HG02852 (cell line): ENCODE measurements at regions not wholly inside any gene's neighbourhood (a gene's known extent, or its start where the extent isn't known, plus 50 kb on each side); places are given as distances from the start of the nearest gene placed in this dataset.
A peak's percentile ranks its signal among the peaks of the same experiment; 100 is the strongest.

Experiments
- ATAC-seq: cut with Tn5 transposase; IDR thresholded peaks from one replicate; pipeline ENCODE4 v1.9.1; 2021; ENCODE audit warnings: mild to moderate bottlenecking, moderate library complexity; ENCODE audit not compliant: unreplicated experiment

DNA sequence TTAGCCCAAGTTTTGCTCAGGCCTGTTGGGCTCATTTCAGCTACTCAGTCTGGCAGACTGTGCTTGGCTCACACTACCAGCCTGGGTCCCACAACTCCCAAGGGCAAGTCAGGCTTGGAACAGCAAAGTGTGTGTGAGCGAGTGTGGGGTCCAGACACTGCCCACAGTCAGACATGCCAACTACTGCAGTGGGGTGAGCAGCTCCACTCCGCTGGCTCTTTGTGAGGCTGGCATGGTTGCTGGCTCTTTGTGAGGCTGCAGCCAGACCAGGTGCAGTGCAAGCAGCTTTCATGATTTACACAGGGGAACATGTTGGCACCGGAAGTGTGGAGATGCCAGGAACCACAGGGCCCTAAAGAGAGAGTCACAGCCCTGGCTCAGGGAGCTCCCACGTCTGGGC lies 606.7 kb upstream of the FAM174A start:
- no peak for ATAC-seq

DNA sequence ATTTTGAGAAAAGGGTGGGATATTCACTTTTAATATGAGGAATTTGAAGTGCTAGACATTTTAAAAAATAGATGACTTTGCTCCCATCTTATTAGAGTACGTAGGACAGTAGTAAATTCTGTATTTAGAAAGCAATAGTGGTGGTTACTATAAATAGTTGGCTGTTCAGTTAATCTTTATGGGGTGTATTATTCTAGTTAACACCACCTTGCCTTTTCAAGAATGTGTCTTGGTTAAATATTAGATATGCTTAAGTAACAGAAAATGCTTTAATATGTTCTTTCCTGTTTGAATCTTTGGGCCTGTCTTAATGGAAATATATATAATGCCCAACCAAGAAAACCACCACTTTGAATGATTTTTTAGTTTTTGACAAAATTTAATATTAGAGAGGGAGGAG lies 608.7 kb upstream of the FAM174A start:
- no peak for ATAC-seq

DNA sequence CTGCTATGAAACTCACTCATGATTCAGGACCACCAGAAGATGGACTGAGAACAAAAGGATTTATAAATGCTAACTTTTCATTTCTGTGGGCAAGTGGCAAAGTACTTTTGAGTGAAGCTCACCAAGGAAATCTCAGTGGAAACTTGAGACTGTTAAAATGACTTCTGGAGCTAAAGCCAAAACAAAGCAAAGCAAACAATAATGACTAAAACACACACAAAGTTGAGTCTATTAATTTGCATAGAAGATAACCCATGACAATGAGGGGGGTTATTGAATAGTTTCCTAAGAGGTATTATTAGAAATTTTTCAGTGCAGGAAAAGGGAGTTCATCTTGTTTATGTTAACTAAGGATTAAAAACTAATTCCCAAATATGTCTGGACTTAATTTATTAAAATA lies 612.8 kb upstream of the FAM174A start:
- no peak for ATAC-seq

DNA sequence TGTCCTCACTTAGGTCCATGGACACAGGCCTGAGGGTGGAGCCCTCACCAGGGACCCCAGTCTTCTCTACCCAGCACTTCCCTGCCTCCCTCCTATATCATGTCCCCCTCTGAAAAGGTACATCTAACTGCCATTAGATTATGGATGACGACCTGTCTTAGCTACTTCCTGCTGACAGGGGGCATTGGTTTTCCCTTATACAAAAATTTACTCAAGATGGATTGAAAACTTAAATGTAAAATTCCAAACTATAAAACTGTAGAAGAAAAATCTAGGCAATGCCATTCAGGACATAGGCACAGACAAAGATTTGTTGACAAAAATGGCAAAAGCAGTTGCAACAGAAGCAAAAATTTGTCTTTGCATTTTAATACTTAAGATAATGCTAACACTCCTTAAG lies 623.2 kb upstream of the FAM174A start:
- no peak for ATAC-seq

DNA sequence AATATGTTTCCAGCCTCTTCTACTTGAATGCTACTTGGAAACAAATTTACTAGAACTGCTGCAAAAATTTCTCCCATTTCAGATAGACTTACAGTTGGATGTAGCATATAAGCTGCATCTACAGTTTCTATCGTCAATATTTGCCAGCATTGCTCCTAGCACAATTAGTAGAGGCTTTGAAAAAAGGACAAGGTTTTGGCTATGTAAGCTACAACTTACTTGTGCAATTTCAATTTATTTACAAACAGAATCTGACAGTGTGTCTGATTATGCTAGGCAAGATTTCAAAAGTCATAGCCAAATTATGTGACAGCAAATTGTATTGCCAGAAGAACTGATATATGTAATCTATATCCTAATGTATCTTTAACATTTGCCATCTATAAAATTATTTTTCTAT lies 628.4 kb upstream of the FAM174A start:
- ATAC-seq, result no peak

DNA sequence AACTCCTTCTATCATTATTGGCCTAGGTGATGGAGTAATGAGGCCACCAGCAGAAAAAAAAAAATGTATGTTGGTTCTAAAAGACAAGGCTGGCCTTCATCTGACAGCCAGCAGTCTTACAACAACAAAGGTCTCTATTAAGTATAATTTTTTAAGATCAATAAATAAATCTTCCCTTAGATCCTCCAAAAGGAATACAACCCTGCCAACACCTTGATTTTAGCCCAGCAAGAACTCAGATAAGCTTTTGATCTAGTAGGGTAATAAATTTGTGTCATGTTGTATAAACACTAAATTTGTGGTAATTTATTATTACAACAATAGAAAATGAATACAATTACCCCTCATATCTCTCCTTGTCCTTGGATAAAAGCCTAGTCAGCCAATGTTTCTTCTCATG lies 633.2 kb upstream of the FAM174A start:
- no peak for ATAC-seq

DNA sequence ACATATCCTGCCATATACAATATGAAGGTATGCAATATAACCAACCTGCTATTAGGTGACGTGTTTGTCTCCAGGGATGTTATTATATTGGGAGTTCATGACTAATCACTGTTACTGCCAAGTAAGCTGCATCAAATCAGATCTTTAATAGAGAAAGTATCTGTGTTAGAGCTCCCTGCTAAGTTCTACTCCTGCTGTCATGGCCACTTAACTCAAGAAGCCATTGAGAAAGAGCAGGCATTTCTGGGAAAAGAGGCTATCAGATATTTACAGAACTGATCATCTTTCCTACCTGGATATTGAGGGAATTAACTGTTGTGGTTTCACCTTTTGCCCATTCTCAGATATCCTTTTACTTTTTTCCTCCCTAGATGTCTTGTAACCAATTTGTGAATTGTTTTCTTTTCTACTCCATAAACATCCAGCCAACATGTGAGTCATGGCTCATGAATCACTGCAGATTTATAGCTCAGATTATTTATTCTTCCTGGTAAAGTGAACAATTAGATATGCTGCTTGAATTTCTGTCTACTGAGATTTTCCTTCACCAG lies 634.8 kb upstream of the FAM174A start:
- ATAC-seq, result no peak

DNA sequence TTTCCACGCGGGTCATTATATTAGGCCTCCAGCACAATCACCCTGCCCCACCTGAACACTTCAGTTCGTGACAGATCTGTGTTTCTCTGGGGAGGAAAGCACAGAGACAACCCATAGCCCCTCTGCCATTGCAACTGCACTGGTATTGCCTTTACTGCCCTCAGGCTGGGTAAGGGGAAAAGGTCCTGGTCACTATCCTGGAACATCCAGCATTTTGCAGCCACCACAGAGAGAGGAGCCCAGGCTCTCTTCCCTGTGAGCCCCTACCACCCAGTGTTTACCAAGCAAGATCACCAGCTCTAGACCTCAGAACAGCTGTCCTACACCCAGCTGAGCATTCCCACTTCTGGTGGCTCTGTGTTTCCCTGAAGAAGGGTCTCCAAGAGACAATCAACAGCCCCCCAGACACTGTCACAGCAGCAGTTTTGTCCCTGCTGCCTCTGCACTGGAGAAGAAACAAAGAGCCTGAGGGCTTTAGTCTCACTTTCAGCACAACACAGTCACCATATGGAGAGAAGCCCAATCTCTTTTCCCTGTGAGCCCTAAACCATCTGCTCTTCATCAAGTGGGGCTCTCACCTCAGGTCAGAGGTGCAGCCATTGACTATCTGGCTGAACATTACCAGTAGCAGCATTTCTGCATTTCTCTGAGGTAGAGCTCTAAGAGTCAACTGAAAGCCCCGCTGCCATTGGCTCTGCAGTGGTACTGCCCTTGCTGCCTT lies 655.2 kb upstream of the FAM174A start:
- ATAC-seq, result no peak

DNA sequence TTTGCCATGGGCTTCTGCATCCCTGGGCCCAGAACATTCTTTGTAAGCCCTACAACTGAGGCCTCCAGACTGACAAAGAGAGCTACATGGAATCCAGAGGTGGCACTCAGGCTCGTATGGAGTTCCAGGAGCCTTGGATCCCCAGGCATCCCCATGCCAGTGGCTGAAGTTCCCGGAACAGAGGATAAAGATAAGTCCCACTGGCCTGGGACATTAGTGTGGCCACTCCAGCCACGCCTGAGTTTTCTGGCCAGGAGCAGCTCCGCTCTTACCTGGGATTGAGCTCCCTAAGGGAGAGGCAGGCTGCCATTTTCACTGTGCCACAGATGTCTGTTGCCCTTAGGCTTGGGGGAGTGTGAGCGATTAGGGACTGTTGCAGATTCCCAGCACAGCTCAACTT lies 656.3 kb upstream of the FAM174A start:
- ATAC-seq, result no peak

DNA sequence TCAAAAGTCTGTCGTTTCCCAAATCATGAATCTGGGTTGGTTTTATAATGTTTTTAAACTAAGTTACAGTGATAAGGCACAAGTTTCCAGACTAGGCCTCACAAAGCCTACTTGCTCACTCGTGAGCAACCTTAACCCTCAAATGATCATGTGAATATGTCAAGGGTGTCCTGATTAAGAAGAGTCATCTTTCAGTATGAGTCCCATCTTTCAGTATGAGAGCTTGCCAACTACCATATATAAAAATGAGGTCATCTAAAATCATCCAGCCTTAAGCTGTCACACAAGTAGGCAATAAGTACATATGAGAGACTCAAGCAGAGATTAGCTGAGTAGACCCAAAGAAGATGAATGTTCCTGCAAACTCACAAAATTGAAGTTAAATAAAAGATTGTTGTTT lies 668.4 kb upstream of the FAM174A start:
- peak; percentile 92 for ATAC-seq

DNA sequence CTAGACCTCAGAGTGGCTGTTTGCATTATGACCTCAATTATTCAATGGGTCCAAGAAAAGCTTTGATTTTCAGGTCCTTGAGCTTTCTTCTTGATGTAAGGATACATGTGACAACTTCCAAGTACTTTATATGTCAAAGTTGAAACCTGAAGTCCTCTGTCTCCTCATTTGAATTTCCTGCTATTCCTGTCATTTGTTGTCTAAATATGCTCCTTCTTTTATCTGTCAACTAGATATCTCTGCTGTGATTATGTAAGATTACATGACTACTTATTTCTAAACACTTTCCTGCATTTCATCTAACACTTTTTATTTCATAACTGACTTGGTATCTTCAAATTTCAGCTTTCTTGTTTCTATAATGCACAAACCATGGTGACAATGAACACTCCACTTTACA lies 670.0 kb upstream of the FAM174A start:
- ATAC-seq, result no peak

DNA sequence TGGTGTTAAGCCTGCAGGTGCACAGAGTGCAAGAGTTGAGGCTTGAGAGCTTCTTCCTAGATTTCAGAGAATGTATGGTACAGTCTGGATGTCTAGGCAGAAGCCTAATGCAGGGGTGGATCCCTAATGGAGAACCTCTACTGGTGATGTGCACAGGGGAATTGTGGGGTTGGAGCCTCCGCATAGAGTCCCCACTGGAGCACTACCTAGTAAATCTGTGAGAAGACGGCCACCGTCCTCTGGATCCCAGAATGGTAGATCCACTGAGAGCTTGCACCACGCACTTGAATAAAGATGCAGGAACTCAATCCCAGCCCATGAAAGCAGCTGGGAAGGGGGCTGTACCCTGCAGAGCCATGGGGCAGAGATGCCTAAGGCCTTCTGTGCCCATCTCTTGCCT lies 699.4 kb upstream of the FAM174A start:
- ATAC-seq, result no peak

DNA sequence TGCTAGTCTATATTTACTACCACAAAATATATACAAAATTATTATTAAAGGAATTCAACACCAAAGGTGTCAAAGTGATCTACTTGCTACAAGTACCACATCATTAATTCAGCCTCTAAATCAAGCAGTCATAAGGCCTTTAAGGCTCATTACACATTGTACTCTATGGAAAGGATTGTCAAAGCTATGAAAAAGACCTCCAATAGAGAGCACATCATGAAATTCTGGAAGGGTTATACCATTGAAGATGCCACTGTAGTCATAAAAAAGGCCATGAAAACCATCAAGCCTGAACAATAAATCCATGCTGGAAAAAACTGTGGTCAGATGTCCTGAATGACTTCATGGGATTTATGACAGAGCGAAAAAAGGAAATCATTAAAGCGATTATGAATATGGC lies 708.0 kb upstream of the FAM174A start:
- no peak for ATAC-seq

DNA sequence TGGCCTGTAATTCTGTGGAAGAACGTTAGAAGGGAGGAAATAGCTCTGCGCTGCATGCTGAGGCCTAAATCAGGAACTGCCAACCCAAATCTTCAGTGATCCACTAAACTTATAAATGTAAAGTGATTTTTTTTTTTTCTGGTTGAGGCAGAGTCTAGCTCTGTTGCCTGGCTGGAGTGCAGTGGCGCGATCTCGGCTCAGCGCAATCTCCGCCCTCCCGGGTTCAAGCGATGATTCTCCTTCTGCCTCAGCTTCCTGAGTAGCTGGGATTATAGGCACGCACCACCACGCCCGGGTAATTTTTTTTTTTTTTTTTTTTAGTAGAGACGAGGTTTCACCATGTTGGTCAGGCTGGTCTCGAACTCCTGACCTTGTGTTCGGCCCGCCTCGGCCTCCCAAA lies 717.4 kb upstream of the FAM174A start:
- no peak for ATAC-seq

DNA sequence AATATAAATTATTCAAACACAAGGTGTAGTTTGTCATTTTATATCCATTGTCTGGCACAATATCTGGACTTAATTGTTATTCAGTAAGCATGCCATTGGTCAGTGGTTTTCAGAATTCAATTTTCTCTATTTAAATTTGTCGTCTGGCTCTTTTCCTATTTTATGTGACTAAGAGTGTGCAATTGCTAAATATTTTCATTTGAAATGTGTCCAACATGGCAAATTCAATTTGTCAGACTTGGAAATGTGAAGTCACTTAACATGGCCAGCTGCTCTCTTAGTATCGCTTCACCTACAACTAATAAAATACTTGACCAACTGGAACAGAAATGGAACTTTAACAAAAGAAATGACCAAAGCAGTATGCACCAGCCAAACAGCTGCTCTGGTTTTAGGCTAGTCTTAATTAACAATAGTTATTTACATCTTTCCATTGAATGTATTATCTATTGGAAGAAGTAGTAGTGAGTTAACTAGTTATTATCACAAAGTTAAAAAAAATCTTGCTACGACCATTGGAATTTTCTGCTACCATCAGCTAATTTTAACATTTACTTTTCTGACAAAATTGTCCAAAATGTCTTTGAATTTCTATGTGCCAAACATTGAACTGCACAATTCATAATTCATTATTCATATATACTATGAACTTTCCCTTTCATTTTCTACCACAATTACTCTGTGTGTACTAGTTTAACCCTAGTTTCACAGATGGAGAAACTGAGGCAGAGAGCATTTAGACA lies 720.7 kb upstream of the FAM174A start:
- ATAC-seq, result no peak

DNA sequence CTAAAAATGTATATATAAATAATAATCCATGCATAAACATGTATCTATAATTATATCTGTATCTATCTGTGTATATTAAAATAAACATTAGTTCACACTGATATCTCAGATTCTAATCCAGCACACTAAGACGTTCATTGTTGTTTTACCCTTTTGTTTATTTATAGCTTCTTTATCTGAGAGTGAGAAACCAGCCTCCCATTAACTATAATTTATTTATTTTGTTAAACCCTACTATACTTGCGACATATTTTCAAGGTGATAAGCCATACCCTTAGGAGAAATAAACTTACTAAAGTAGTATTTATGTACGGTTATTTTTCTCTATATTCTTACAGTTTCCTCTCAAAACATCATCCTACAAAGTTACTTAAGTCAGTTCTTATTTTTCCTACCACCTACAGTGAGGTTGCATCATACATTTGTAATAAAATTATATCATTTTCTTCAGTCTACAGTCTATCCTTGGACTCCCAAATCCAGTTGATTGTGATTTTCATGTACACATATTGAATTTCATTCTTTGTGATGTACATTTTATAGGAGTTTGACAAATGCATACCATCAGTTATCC lies 726.4 kb upstream of the FAM174A start:
- no peak for ATAC-seq

DNA sequence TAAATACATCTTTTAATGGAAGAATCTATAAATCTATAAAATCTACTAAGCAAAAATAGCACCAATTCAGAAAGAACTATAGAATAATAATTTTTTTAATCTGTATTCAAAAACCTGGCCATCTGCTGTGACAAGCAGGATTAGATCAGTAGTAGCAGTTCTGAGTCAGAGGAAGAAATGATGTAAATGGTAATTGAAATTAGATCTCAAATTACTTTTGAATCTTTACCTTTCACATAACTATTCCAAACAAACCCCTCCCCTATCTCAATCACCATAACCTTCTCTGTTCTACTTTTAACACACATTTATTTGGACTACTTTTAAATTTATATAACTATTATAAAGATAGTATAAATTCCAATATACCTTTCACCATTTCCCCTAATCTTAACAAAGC lies 727.8 kb upstream of the FAM174A start:
- no peak for ATAC-seq

DNA sequence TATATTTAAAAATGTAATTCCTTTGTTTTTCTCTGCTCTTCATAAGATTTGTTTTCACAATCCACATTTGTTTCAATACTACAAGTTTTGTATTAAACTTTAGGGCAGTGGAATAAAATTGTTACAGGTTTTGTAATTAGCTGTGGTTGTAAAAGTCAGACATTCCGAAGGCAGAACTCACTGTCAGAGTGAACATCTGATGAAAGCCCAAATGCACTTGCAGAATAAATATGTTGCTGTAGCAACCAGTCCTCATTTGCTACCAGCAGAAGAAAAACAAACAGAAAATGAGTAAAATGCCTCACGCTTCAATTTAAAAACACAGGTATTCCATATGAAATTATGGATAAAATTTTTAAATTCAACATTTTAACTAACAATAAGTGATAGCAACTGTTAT lies 740.1 kb upstream of the FAM174A start:
- ATAC-seq, result no peak

DNA sequence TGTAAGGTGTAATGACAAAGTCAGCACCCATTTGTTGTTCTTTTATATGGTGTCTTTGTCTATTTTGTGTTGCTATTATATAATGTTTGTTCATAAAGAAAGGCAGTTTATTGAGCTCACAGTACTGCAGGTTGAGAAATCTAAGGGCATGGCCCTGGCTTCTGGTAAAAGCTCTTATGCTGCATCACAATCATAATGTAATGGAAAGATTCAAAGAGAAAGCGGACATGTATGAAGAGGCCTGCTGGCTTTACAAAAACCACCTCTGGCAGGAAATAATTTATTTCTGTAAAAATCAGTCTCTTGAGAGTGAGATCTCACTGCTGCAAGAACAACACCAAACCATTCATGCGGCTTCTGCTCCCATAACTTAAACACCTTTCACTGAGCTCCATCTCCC lies 746.7 kb upstream of the FAM174A start:
- ATAC-seq, result no peak

DNA sequence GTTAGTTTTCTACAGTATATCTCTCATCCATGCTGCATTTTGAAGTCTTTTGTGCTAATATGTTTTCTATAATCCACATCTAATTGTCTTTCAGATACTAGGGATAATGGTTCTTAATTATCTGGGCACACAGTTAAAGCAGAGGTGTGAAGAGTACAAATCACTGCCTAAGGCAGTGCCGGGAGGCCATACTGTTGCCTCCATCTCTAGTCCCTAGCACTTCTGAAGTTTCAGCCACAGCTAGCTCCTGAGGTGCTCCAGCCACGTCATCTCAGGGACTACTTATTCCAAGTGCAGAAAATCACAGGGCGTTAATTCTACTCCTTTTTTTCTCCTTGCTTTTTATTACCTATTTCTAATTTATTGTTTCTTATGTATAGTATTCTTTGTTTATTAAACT lies 760.0 kb upstream of the FAM174A start:
- ATAC-seq, result no peak

DNA sequence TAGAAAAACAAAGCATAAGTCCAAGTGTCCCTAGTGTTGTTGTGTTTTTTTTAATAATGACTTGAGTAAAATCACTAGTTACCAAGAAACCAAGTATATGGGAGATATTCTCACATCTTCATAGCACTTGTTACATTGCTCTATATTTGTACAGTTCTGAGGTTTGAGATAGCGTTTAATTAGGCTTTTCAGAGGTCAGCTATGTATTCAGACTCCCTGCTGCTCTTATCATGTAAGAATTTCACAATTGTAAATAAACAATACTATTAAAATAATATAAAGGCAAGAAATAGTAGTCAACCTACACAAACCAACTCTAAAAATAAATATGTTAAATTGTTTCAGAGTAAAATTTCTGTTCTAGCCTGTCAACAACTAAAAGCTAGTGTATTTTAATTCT lies 761.9 kb upstream of the FAM174A start:
- ATAC-seq, result no peak

DNA sequence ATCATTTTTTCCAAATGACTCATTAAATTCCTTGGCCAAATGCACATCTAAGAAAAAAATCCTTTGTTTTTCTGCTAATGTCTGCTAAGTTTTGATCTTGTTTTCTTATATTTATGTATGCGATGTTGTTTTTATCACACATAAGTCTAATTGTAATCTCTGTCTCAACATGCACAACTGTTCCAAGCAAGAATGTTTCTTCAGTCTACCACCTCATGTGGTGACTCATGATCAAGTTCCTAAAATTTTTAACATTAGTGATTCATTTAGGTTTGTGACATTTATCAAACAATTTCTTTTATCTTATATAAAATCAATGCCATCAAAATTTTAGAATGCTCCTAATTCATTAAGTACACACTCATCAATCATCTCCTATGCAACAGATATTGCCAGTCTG lies 763.9 kb upstream of the FAM174A start:
- no peak for ATAC-seq
